ENCODE measurements at regions not wholly inside any gene's neighbourhood (a gene's known extent, or its start where the extent isn't known, plus 50 kb on each side); places are given as distances from the start of the nearest gene placed in this dataset.
"Not testable (repeated sequence)": the region's sequence is repeated elsewhere in the genome, so short reads cannot be mapped to it uniquely, and the experiment has no call there.

DNA sequence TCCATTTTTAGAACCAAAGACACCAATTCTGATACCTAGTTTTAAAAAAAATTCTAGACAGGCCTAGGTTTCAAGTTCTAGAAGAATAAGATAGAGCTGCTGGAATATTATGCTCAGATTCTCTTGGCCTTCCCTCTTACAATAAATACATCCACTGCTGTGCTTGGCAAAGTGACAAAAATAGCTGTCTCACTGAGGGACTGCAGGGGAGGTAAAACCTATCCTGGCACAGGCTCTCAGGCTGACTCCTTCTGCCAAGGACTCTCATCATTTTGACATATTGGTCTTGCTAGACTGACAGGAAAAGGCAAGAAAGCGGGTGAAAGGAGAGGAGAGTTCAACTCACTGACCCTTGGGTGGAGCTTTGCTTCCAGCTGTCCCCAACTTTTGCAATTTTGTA lies 197.0 kb upstream of the LHX8 start:
- CTCF ChIA-PET = no interaction called here
- H3K27ac ChIP-seq (ENCODE audit: insufficient read depth in 1 of 2, low read depth in 1 of 2, low read length in 2 of 2, poor library complexity in 1 of 2, severe bottlenecking in 2 of 2) = no peak overlapping the region
- POLR2A ChIA-PET = no interaction called here
- H3K9me3 ChIP-seq (ENCODE audit: control extremely low read depth in 1 of 5, control insufficient read depth in 4 of 5, insufficient read depth in 2 of 5, low read depth in 1 of 5, low read length in 4 of 5) = no peaks in the 10 kb centered on the region
- H3K4me1 ChIP-seq (ENCODE audit: control extremely low read depth in 1 of 4, control insufficient read depth in 4 of 4, insufficient read depth in 4 of 4, low read length in 3 of 4) = no peaks in the 10 kb centered on the region
- no CpG with 5 or more reads among the region's 1 CpG for WGBS (ENCODE audit: insufficient coverage)
- no peak overlapping the region for H3K4me3 ChIP-seq (ENCODE audit: control insufficient read depth in 1 of 7, extremely low read depth in 1 of 7, insufficient read depth in 4 of 7, low read depth in 2 of 7, low read length in 6 of 7)
- H3K36me3 ChIP-seq (ENCODE audit: control insufficient read depth in 4 of 4, insufficient read depth in 4 of 4, low read length in 3 of 4) = no peaks in the 10 kb centered on the region
- no peak for DNase-seq
- H3K27me3 ChIP-seq (replicated peaks in 2 of 5; ENCODE audit: control insufficient read depth in 4 of 5, insufficient read depth in 5 of 5, low read length in 4 of 5) = no peaks in the 10 kb centered on the region

GRCh38 chr1:74943046-74943445 lies 191.1 kb upstream of the LHX8 start:
- H3K4me1 ChIP-seq (ENCODE audit: control extremely low read depth in 1 of 4, control insufficient read depth in 4 of 4, insufficient read depth in 4 of 4, low read length in 3 of 4) = no peaks in the 10 kb centered on the region
- no peak overlapping the region for H3K27ac ChIP-seq (ENCODE audit: insufficient read depth in 1 of 2, low read depth in 1 of 2, low read length in 2 of 2, poor library complexity in 1 of 2, severe bottlenecking in 2 of 2)
- H3K36me3 ChIP-seq (ENCODE audit: control insufficient read depth in 4 of 4, insufficient read depth in 4 of 4, low read length in 3 of 4) = no peaks in the 10 kb centered on the region
- no peak overlapping the region for H3K4me3 ChIP-seq (ENCODE audit: control insufficient read depth in 1 of 7, extremely low read depth in 1 of 7, insufficient read depth in 4 of 7, low read depth in 2 of 7, low read length in 6 of 7)
- no peak for DNase-seq
- no peaks in the 10 kb centered on the region for H3K27me3 ChIP-seq (replicated peaks in 2 of 5; ENCODE audit: control insufficient read depth in 4 of 5, insufficient read depth in 5 of 5, low read length in 4 of 5)
- WGBS (ENCODE audit: insufficient coverage) = 100% methylated on average over 1 of the region's 1 CpG
- no peaks in the 10 kb centered on the region for H3K9me3 ChIP-seq (ENCODE audit: control extremely low read depth in 1 of 5, control insufficient read depth in 4 of 5, insufficient read depth in 2 of 5, low read depth in 1 of 5, low read length in 4 of 5)
- POLR2A ChIA-PET = no interaction called here
- CTCF ChIA-PET = no interaction called here

DNA sequence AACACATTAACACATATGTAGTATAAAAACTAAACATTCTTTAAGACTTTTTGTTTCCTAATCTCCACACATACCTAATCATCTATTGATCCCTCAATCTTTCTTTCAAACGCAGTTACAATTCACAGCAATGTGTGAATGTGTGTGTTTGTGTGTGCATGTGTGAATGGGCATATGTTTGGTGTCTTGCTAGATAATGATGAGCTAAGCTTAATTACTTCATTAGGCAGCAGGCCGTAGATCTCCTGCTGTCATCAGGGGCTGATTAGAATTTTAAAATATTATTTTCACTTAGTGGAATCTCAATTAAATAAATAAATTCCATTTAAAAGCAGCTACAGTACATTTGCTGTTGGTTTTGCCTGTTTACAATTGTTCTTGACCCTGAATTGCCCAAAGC lies 187.8 kb upstream of the LHX8 start:
- DNase-seq = no peak
- no CpG with 5 or more reads among the region's 2 CpGs for WGBS (ENCODE audit: insufficient coverage)

DNA sequence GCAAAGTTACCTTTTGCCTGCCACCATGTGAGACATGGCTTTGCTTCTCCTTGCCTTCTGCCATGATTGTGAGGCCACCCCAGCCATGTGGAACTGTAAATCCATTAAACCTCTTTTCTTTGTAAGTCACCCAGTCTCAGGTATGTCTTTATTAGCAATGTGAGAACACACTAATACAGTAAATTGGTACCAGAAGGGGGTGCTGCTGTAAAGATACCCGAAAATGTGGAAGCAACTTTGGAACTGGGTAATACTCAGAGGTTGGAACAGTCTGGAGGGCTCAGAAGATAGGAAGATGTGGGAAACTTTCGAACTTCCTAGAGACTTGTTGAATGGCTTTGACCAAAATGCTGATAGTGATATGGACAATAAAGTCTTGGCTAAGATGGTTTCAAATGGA lies 184.8 kb upstream of the LHX8 start:
- H3K4me1 ChIP-seq (ENCODE audit: control extremely low read depth in 1 of 4, control insufficient read depth in 4 of 4, insufficient read depth in 4 of 4, low read length in 3 of 4); H3K9me3 ChIP-seq (ENCODE audit: control extremely low read depth in 1 of 5, control insufficient read depth in 4 of 5, insufficient read depth in 2 of 5, low read depth in 1 of 5, low read length in 4 of 5); CTCF ChIA-PET; H3K4me3 ChIP-seq (ENCODE audit: control insufficient read depth in 1 of 7, extremely low read depth in 1 of 7, insufficient read depth in 4 of 7, low read depth in 2 of 7, low read length in 6 of 7); DNase-seq; H3K27ac ChIP-seq (ENCODE audit: insufficient read depth in 1 of 2, low read depth in 1 of 2, low read length in 2 of 2, poor library complexity in 1 of 2, severe bottlenecking in 2 of 2); H3K36me3 ChIP-seq (ENCODE audit: control insufficient read depth in 4 of 4, insufficient read depth in 4 of 4, low read length in 3 of 4); H3K27me3 ChIP-seq (replicated peaks in 2 of 5; ENCODE audit: control insufficient read depth in 4 of 5, insufficient read depth in 5 of 5, low read length in 4 of 5); POLR2A ChIA-PET: not testable (repeated sequence)
- 69% methylated on average over 2 of the region's 2 CpGs for WGBS (ENCODE audit: insufficient coverage)

More for the DNA sequence above, 187.8 kb upstream of the LHX8 start:
- POLR2A ChIA-PET = no interaction called here
- no peaks in the 10 kb centered on the region for H3K27me3 ChIP-seq (replicated peaks in 2 of 5; ENCODE audit: control insufficient read depth in 4 of 5, insufficient read depth in 5 of 5, low read length in 4 of 5)
- no peaks in the 10 kb centered on the region for H3K9me3 ChIP-seq (ENCODE audit: control extremely low read depth in 1 of 5, control insufficient read depth in 4 of 5, insufficient read depth in 2 of 5, low read depth in 1 of 5, low read length in 4 of 5)
- H3K27ac ChIP-seq (ENCODE audit: insufficient read depth in 1 of 2, low read depth in 1 of 2, low read length in 2 of 2, poor library complexity in 1 of 2, severe bottlenecking in 2 of 2) = no peak overlapping the region
- no peaks in the 10 kb centered on the region for H3K4me1 ChIP-seq (ENCODE audit: control extremely low read depth in 1 of 4, control insufficient read depth in 4 of 4, insufficient read depth in 4 of 4, low read length in 3 of 4)
- H3K36me3 ChIP-seq (ENCODE audit: control insufficient read depth in 4 of 4, insufficient read depth in 4 of 4, low read length in 3 of 4) = no peaks in the 10 kb centered on the region
- H3K4me3 ChIP-seq (ENCODE audit: control insufficient read depth in 1 of 7, extremely low read depth in 1 of 7, insufficient read depth in 4 of 7, low read depth in 2 of 7, low read length in 6 of 7) = no peak overlapping the region
- CTCF ChIA-PET = no interaction called here

DNA sequence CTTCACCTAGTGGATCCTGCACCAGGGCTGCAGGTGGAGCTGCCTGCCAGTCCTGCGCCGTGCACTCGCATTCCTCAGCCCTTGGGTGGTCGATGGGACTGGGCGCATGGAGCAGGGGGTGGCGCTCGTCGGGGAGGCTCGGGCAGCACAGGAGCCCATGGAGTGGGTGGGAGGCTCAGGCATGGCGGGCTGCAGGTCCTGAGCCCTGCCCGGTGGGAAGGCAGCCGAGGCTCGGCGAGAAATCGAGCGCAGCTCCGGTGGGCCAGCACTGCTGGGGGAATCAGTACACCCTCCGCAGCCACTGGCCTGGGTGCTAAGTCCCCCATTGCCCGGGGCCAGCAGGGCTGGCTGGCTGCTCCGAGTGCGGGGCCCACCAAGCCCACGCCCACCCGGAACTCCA lies 182.2 kb upstream of the LHX8 start:
- CTCF ChIA-PET = not testable (repeated sequence)
- 96% methylated on average over 15 of the region's 23 CpGs for WGBS (ENCODE audit: insufficient coverage)

DNA sequence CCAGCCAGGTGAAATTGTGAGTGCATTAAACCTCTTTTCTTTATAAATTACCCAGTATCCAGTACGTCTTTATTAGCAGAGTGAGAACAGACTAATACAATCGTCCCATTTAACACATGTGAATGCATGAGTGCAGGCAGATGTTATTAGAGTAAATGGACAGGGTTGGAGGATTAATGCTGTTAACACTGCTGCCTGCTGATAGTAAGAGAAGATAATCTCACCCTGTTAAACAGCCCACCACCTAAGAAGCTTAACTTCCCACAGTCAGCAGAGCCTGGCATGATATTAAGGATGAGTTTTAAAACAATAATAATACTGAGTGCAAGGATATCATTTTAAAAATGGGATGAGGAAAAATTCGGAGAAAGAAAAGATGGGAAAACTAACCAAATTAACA lies 181.4 kb upstream of the LHX8 start:
- ChIA-PET POLR2A (no interaction called here), CTCF (no interaction called here)
- H3K27ac ChIP-seq (ENCODE audit: insufficient read depth in 1 of 2, low read depth in 1 of 2, low read length in 2 of 2, poor library complexity in 1 of 2, severe bottlenecking in 2 of 2) = no peak overlapping the region
- H3K27me3 ChIP-seq (replicated peaks in 2 of 5; ENCODE audit: control insufficient read depth in 4 of 5, insufficient read depth in 5 of 5, low read length in 4 of 5) = no peaks in the 10 kb centered on the region
- no CpG with 5 or more reads among the region's 3 CpGs for WGBS (ENCODE audit: insufficient coverage)
- H3K4me3 ChIP-seq (ENCODE audit: control insufficient read depth in 1 of 7, extremely low read depth in 1 of 7, insufficient read depth in 4 of 7, low read depth in 2 of 7, low read length in 6 of 7) = no peak overlapping the region
- H3K9me3 ChIP-seq (ENCODE audit: control extremely low read depth in 1 of 5, control insufficient read depth in 4 of 5, insufficient read depth in 2 of 5, low read depth in 1 of 5, low read length in 4 of 5) = no peaks in the 10 kb centered on the region
- DNase-seq = no peak
- H3K4me1 ChIP-seq (ENCODE audit: control extremely low read depth in 1 of 4, control insufficient read depth in 4 of 4, insufficient read depth in 4 of 4, low read length in 3 of 4) = no peaks in the 10 kb centered on the region
- H3K36me3 ChIP-seq (ENCODE audit: control insufficient read depth in 4 of 4, insufficient read depth in 4 of 4, low read length in 3 of 4) = no peaks in the 10 kb centered on the region

More for the DNA sequence above, 182.2 kb upstream of the LHX8 start:
- H3K4me3 ChIP-seq (ENCODE audit: control insufficient read depth in 1 of 7, extremely low read depth in 1 of 7, insufficient read depth in 4 of 7, low read depth in 2 of 7, low read length in 6 of 7); H3K4me1 ChIP-seq (ENCODE audit: control extremely low read depth in 1 of 4, control insufficient read depth in 4 of 4, insufficient read depth in 4 of 4, low read length in 3 of 4); H3K27ac ChIP-seq (ENCODE audit: insufficient read depth in 1 of 2, low read depth in 1 of 2, low read length in 2 of 2, poor library complexity in 1 of 2, severe bottlenecking in 2 of 2); H3K9me3 ChIP-seq (ENCODE audit: control extremely low read depth in 1 of 5, control insufficient read depth in 4 of 5, insufficient read depth in 2 of 5, low read depth in 1 of 5, low read length in 4 of 5); DNase-seq; H3K27me3 ChIP-seq (replicated peaks in 2 of 5; ENCODE audit: control insufficient read depth in 4 of 5, insufficient read depth in 5 of 5, low read length in 4 of 5); POLR2A ChIA-PET; H3K36me3 ChIP-seq (ENCODE audit: control insufficient read depth in 4 of 4, insufficient read depth in 4 of 4, low read length in 3 of 4): not testable (repeated sequence)

DNA sequence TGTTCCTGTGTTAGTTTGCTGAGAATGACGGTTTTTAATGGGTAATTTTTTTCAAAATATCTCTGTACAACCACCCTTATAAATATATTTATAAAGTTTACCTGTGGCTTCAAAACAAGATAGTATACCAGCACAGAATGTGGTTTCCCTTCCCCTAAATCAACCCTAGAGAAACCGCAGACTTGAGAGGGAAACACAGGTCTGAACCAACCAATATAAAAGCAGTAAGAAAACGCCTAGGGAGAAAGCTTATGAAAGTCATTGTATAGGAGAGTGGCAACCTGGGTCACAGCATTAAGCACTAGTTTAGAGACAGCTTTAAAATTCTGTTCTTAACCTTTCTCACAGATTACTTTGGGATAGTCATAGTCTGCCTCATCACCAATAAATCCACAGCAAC lies 180.6 kb upstream of the LHX8 start:
- H3K36me3 ChIP-seq (ENCODE audit: control insufficient read depth in 4 of 4, insufficient read depth in 4 of 4, low read length in 3 of 4) = no peaks in the 10 kb centered on the region
- H3K27ac ChIP-seq (ENCODE audit: insufficient read depth in 1 of 2, low read depth in 1 of 2, low read length in 2 of 2, poor library complexity in 1 of 2, severe bottlenecking in 2 of 2) = no peak overlapping the region
- CTCF ChIA-PET = no interaction called here
- no peaks in the 10 kb centered on the region for H3K27me3 ChIP-seq (replicated peaks in 2 of 5; ENCODE audit: control insufficient read depth in 4 of 5, insufficient read depth in 5 of 5, low read length in 4 of 5)
- no peaks in the 10 kb centered on the region for H3K4me1 ChIP-seq (ENCODE audit: control extremely low read depth in 1 of 4, control insufficient read depth in 4 of 4, insufficient read depth in 4 of 4, low read length in 3 of 4)
- H3K4me3 ChIP-seq (ENCODE audit: control insufficient read depth in 1 of 7, extremely low read depth in 1 of 7, insufficient read depth in 4 of 7, low read depth in 2 of 7, low read length in 6 of 7) = no peak overlapping the region
- POLR2A ChIA-PET = no interaction called here
- H3K9me3 ChIP-seq (ENCODE audit: control extremely low read depth in 1 of 5, control insufficient read depth in 4 of 5, insufficient read depth in 2 of 5, low read depth in 1 of 5, low read length in 4 of 5) = no peaks in the 10 kb centered on the region
- WGBS (ENCODE audit: insufficient coverage) = no CpG with 5 or more reads among the region's 3 CpGs
- DNase-seq = peak in 1 of 3 donors; percentile 2

GRCh38 chr1:74963120-74963519 lies 171.1 kb upstream of the LHX8 start:
- Histone ChIP-seq H3K36me3 (ENCODE audit: control insufficient read depth in 4 of 4, insufficient read depth in 4 of 4, low read length in 3 of 4) (no peaks in the 10 kb centered on the region), H3K27ac (ENCODE audit: insufficient read depth in 1 of 2, low read depth in 1 of 2, low read length in 2 of 2, poor library complexity in 1 of 2, severe bottlenecking in 2 of 2) (no peak overlapping the region), H3K27me3 (replicated peaks in 2 of 5; ENCODE audit: control insufficient read depth in 4 of 5, insufficient read depth in 5 of 5, low read length in 4 of 5) (no peaks in the 10 kb centered on the region), H3K9me3 (ENCODE audit: control extremely low read depth in 1 of 5, control insufficient read depth in 4 of 5, insufficient read depth in 2 of 5, low read depth in 1 of 5, low read length in 4 of 5) (no peaks in the 10 kb centered on the region), H3K4me1 (ENCODE audit: control extremely low read depth in 1 of 4, control insufficient read depth in 4 of 4, insufficient read depth in 4 of 4, low read length in 3 of 4) (peaks cover 0 to 6% (median 0%) of the 10 kb centered on the region in 4 experiments), H3K4me3 (ENCODE audit: control insufficient read depth in 1 of 7, extremely low read depth in 1 of 7, insufficient read depth in 4 of 7, low read depth in 2 of 7, low read length in 6 of 7) (no peak overlapping the region)
- no peak for DNase-seq
- POLR2A ChIA-PET = no interaction called here
- CTCF ChIA-PET = no interaction called here
- 100% methylated on average over 1 of the region's 2 CpGs for WGBS (ENCODE audit: insufficient coverage)
